DMS153 (cell line): ENCODE measurements at regions not wholly inside any gene's neighbourhood (a gene's known extent, or its start where the extent isn't known, plus 50 kb on each side); places are given as distances from the start of the nearest gene placed in this dataset.

Experiments used
- DNase-seq: peaks from one replicate; lab custom pipeline; 2025; lab: John Stamatoyannopoulos, UW

DNA sequence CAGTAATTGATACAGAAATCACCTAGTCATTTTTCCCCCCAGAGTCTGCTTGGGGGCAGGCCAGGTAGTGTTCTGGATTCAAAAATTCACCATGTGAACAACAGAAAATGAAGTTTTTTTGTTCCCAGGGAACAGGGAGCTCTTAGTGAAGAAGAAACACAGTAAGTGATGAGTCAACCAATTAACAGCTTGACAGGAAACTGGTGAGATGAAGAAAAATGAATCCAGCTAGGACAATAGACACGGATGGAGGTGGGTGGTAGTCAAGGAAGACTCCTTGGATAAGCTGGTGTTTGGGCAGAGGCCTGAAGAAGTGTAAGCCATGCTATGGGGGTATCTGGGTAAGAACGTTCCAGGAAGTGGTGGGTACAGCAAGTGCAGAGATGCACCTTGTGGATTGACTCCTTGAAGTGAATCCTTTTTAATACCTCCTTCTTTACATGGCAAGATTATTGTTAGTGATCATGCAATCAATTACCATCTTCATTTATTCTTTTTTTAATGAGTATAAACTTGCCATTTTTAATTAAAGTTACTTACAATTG, 339.9 kb upstream of the RGMA start:
- DNase-seq: no peak

DNA sequence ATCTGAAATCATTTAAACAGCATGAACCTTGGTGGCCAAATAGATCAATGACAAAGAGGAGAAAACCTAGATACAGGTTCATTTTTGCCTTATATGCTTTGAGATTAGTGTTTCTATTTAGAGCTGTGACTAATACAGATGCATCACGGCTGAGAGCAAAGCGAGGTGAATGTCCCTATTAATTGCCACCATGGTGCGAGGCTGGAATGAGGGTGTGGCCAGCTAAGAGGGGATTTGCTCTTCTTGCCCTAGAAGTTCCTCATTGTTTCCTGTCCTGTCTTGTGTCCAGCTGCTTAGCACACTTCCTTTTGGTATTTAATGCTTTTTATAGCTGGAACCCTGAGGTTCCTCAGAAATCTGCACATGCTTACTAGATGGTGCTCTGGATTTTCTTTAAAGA, 339.1 kb upstream of the RGMA start:
- DNase-seq: no peak

DNA sequence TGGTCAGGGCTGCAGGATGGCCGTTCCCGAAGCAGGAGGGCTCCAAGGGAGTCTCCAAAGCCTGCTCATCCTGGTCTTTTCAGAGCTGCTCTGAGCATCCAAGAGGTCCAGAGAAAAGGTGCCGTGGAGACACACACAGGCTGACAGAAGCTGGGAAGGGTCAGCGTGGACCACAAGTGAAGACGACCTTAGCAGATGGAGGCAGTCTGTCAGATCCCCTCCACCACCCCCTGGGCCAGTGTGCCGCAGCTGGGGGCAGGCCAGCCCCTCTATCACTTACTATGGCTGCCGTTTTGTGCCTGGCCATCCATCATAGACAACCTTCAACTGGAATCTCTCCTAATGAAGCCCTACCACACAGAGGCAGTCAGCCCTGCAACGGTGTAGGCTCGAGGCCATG, 335.1 kb upstream of the RGMA start:
- no peak for DNase-seq

DNA sequence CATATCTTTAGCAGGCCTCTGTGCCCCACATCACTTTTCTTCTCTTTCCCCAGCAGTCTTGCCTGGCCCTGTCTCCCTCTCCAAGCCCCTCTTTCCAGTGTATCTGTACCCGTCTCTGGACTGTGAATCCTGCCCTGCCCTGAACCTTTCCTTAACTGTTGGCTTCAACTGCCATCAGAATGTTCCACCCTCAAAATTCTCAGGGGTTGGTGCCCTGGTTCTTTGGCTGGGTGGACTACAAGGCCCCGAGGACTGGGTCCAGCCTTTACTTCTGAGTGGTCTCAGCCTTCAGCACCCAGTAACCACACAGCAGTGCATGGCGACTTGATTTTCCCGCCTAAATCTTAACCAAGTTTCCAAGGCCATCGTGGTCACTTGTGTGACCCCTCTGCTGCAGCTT, 333.5 kb upstream of the RGMA start:
- no peak for DNase-seq

DNA sequence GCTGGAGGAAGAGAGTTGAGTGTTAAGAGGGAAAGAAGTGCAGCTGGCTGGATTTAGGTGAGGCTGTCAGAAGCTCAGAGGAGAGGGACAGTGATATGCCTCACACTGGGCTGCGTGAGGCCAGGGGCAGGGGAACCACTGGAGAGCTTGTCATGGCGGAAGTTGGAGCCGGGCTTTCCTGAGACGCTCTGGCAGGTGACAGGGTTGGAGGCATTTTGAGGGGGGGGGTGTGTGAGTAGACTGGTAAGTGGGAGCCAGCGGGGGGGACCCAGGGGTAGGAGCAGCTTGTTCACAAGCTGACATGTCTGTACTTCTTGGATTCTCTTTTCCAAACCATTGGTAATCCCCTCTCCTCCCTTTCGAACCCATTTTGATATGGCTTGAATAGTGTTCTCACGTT, 331.5 kb upstream of the RGMA start:
- no peak for DNase-seq

DNA sequence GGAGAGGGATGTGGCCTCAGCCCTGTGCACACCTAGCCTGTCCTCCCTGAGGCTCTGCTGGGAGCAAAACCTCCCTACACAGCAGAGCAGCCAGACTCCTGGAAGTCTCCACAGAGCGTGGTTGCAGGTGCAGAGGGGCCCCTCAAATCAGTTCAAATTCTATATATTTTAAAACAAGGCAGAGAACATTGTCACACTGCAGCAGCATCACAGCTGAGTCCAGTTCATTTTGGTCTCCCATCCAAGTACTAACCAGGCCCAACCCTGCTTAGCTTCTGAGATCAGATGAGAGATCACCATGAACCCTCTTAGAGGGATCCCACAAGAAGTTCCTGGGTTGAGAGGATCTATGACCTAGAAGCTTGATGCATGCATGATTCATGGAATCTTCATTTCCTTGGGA, 331.0 kb upstream of the RGMA start:
- no peak for DNase-seq

DNA sequence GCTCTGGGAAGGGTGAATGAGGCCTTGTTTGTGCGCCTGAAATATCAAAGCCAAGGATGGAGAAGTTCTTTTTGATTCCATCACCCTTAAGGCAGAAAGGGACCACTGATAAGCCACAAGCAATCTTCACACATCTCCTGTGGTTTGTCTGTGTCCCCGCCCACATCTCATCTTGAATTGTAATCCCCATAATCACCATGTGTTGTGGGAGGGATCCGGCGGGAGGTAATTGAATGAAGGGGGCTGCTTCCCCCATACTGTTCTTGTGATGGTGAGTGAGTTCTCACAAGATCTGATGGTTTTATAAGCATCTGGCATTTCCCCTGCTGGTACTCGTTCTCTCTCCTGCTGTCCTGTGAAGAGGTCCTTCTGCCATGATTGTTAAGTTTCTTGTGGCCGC, 329.6 kb upstream of the RGMA start:
- DNase-seq: no peak

DNA sequence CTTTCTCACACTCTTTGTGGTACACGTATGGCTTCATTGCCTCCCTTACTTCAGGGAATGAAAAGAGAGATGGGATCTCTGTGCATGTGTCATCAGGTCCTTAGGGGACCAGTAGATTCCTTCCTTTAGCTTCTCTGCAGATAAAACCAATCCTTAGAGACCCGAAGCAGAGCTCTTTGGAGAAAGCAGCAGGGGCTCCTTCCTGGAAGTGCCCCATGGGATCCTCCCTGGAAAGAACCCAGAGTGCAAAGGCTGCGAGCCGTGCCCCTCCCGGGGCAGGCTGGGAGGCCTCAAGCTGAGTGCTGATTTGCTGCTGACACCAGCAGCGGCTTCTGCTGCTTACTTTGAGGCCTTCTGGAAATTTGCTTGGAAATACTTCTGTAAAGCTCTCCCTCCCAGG, 328.6 kb upstream of the RGMA start:
- no peak for DNase-seq

DNA sequence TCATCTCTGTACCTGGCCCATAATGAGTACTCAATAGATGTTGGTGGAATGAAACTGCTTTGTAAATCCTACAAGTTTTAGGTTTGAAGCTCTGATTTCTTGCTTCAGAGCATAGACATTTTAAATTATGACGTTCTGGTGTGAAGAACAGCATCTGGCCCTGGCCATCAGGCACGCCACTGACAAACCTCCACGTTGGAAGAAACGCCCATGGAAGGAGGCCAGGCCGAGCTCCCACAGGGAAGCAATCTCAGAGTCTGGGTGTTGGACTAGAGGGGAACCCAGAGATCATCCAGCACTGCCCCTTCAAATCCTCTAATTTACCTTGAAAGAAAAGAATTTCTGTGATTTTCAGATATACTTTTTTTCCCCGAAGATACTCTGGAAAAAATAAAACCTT, 328.1 kb upstream of the RGMA start:
- DNase-seq: no peak

DNA sequence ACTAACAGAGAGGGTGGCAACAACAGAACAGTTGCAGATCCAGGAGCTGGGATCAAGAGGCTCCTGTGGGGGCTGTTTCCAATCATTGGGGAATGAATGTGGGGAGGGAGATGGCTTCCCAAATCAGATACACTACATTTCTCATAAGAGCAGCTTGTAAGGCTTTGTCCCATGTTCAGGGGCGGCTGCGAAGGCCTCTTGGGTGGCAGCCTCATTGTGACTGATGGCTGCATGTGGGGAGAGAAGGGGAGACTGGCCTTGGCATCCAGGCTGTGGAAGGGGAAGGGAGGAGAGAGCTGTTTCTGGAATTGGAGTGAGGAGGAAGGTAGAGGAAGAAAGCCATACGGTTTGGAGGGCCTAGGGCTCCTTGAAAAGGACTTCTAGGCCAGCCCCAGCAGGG, 326.6 kb upstream of the RGMA start:
- DNase-seq: no peak

DNA sequence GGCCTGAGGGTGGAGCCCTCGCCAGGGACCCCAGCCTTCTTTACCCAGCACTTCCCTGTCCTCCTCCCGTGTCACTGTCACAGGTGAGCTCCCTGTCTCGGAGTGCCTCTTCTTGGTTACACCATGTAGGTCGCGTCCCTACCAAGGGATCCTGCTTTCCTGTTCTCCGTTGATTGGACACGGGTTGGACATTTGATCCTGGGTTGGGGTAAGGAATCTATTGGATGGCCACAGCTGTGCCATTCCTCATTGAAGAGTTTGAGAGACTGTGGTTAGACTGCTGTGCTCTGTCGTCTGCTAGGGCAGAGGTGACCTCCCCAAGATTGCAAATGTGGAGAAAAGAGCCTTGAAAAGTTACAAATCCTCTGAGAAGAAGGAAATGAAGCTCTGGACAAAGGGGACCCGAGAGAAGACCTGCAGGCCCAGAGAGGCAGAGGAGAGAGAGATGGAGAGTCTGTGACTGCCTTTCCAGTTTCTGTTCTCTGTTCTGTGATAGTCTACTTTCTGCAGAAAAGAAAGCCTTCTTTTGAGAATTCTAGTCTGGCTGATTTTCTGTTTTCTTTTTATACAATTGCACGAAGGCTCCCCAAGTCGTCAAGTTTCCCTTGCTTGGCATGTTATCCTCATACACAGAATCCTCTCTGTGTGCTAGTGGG, 325.7 kb upstream of the RGMA start:
- no peak for DNase-seq

DNA sequence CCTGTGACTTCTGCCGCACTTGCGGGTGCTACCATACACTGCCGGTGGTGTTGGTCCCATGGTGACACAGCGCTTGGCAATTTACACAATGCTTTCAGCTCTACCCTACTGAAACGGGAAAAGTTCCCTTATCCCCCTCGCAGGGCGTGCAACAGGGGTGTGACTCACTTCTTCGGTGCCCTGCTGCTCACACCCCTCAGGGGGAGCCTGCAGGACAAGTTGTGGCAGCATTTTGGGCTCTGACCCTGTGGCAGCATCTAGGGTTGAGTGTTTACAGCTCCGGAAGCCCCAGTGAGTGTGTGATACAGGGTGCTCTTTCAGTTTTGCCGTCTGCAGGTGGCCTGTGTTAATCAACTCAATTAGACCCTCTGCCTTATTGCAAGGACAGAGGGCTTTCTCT, 324.7 kb upstream of the RGMA start:
- DNase-seq: no peak

DNA sequence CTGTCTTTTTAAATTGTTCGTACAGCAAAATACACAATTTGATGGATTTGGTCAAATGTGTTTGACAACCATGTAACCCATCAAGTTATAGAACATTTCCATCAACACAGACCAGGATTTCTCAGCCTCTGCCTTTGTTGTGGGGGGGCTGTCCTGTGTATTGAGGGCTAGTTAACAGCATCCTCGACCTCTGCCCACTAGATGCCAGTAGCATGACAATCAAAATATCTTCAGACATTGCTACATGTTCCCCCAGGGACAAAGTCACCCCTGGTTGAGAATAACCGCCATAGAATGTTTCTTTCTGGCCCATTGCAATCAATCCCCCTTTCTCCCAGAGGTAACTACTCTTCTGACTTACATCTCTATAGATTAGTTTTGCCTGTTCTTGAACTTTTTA, 310.1 kb upstream of the RGMA start:
- DNase-seq: no peak

DNA sequence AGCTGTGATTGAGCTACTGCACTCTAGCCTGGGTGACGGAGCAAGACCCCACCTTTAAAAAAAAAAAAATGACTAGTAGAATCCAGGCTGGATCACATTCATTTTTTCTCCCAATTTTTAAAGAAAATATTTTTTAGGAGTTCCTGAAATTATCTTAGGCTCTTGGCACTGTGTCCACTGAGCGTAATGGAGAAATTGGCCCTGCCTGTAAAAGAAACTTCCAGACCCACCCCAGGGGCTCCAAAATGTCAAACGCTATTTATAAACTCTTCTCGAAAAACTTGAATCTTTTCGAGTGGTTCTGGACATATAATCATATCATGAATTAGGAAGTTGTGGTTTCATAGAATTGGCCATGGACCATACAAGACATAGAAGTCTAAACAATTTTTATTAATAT, 300.2 kb upstream of the RGMA start:
- DNase-seq: no peak

DNA sequence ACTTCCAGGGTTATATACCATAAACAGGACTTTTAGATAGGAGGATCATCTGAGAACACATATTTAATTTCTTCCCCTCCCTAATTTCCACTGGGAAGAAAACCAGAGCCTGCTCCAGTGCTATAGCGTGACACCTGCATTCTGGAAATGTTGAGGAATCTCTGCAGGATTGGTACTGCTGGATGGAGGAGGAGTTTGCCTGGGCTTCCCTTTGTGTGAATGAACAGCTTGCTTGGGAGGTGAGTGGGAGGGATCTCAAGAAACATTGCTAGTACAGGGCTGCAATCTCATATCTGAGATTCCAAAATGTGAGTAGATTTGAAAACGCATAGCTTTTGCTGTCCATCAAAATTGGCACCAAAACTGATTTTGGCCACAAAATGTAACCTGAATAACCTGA, 295.9 kb upstream of the RGMA start:
- DNase-seq: no peak

DNA sequence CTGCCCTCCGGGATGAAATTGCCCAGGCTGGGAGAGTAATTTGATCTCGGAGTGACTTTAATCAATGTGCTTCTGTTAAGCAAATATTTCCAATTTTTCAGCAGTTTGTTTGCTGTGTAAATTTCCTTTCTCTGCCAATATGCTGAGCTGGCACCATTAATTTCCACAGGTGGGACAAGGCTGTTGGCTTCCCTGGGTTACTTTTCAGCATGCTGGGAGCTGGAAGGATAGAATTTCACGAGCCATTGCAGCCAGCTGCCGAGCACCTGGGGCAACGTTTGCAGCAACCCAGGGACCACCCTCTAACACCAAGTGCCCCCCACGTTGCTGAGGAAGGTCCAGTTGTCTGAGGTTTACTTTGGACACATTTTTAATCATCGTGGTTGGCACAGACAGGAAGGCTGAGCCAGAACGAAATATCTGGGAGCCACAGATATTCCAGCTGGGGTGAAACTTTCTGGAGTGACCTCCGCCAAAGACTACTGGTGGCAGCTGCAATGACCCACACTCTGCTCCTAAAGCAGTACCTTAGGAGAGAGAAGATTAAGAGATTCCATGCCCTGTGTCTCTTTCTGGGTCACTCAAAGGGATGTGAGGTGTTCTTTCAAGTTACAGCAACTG, 293.3 kb upstream of the RGMA start:
- peak; percentile 46 for DNase-seq

DNA sequence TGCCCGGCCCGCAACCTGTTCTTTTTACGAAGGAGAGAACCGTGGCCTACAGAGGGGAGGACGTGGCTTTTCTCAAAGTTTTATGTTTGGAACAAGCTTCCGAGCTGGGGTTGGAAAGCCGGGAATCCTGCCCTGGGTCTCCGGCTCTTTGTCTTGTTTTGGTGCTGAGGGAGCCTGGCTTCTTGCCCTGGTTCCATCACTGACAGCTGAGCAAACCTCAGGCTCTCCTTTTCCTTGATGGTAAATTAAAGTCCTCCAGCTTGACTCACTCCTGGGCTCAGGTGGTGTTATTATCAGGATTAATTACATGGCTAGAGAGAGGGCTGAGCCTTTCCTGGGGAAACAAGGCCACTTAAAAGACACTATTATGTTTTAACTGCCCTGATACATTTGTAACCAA, 289.5 kb upstream of the RGMA start:
- DNase-seq: peak; percentile 39

DNA sequence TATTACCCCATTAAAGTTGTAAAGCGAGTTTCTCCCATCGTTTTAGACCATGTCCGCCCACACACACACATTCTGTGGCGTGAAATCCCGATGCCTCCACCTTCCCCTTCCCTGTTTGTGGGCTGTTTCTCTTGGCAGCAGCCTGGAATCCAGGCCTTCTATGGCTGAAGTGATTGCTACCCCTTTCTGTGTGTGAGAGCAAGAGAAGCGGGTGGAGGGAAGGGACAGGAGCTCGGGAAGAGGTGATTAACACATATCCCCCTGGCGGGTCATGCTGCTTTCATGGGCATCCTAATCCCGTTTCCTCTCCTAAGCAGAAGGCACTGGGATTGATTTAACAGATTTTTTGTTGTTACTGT, 283.8 kb upstream of the RGMA start:
- no peak for DNase-seq

DNA sequence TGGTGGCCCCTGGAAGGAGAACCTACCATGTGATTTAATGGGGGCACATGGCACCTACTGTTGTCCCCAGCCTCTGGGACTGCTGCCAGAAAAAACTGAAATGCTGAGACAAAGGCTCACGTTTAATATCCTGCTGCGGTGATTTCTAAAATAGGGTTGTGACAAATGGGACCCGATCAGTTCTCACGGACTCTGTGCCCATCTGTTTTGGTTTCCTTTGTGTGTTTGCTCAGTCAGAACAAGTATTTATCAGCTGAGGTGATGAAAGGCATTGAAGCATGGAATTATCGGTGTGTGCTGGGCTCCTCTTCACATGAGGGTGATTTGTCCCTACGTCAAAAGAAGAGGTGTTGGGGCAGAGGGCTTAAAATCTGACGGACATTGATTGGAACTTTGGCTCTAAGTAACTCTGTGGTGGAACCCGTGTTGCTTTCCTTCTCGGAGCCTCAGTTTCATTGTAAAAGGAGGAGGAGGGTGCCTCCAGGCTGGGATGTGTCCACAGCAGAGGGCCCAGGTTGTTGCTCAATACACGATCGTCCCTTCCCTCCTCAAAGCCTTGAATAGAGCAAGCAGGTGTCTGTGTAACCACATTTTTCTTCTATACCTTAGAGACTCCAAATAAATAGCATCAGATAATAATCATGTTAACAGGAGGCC, 283.3 kb upstream of the RGMA start:
- no peak for DNase-seq

DNA sequence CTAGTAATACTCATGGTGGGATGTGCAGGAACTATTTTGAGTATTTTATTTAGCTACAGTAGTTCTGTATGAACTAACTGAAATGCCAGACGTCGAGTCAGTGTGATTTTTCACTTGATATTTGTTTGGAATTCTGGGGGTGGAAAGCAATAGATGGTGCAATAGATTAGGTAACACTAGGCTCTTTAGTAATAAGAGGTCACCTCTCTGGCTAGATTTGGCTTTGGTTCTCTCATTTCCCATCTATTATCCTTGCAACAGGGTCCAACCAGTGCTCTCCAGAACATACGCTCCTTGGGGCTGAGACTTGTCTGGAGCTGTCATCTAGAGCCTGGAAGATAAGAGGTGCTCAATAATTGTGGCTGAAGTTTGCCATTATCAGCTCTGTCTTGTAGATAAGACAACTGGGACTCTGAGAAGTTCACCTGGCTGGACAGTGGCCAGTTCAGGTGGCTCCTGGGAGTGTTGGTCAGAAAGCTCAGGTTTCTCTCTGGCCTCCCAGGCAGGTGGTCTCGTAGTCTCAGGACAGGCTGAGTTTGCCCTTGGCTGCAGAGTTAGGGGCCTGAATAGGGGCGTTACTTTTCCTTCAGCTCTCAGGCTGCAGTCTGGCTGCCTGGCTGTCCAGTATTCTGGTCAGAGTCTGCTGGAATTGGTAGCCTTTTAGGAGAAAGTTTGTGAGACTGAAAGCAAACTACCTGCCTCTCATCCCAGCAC, 277.5 kb upstream of the RGMA start:
- no peak for DNase-seq

DNA sequence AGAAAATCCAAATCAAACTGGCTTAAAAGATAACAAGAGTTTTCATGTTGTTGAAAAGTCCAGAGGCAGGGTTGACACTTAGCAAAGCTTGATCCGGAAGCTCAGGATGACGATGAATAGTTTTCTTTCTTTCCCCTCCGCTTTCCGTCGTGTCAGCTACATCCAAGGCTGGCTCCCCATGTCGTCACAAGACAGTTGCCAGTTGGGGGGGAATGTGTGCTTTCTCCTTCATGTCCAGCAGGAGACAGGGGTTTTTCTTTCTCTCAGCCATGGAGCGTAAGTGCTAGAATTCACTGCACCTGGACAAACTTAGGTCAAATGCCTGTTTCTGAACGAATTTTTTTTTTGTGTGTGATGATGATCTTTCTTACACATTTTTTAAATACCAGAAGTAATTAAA, 273.8 kb upstream of the RGMA start:
- DNase-seq: no peak

DNA sequence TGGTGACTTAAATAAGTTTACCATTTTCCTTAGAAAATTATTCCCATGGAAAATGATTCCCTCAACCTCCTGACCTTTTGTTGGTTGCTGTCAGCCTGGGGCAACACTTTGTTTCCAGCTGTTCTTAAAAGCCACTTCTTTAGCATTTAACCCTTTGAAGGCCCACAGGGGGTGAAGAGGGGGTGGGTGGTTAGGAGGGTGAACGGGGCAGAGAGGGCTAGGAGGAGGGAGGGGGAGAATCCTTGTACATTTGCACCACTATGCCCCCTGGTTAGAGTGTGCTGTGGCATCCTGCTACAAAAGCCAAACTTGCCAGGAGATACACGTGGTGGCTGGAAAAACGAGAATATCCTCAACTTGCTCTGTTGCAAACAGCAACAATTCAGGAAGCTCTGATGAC, 273.2 kb upstream of the RGMA start:
- no peak for DNase-seq

DNA sequence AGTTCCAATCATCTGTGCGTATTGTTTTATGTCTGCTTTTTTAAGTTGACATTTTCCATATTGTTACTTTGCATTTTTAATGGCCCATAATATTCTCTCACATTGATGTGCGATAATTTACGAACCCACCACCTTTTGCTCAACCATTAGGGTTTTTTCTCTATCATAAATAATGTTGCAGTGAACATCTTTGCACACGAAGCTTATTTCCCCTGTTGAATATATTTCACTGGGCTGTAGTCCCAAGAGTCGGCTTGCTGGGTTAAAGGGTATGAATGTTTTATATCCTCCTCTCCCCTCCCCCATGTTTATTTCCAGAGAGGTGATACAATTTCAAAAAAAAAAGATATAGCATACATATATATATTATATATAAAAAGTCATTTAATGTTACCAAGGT, 272.7 kb upstream of the RGMA start:
- DNase-seq: no peak
